Body of pancreas (tissue), 4 donors: ENCODE measurements at regions not wholly inside any gene's neighbourhood (a gene's known extent, or its start where the extent isn't known, plus 50 kb on each side); places are given as distances from the start of the nearest gene placed in this dataset.

Source experiments
- CTCF ChIP-seq, 7 experiments: fragments of 450-650 bp in 4 of 7; fragments of 200-600 bp in 3 of 7; sonication (generic) in 3 of 7; IDR thresholded peaks; one replicate each; pipeline ENCODE4 v1.5.1; 2016 to 2019; ENCODE audit warnings: antibody characterized with exemption in 7 of 7
- POLR2A ChIP-seq, 3 donors: fragments of 450-650 bp; IDR thresholded peaks; one replicate each; pipeline ENCODE4 v1.6.1; 2016; ENCODE audit warnings: antibody characterized with exemption in 3 of 3, mild to moderate bottlenecking in 2 of 3

GRCh38 chr4:167885872-167886271 lies 206.5 kb upstream of the ANXA10 start:
- no peak for TF ChIP-seq CTCF (IDR thresholded peaks at IDR 0.05)
- no peak for TF ChIP-seq POLR2A (IDR thresholded peaks at IDR 0.05)
